Choroid plexus epithelial cell (primary cell): ENCODE measurements at regions not wholly inside any gene's neighbourhood (a gene's known extent, or its start where the extent isn't known, plus 50 kb on each side); places are given as distances from the start of the nearest gene placed in this dataset.
"Not testable (repeated sequence)": the region's sequence is repeated elsewhere in the genome, so short reads cannot be mapped to it uniquely, and the experiment has no call there.

Experiments
- DNase-seq: peaks from one replicate; pipeline ENCODE4 v3.0.0-alpha.2; 2010; ENCODE audit warnings: low read depth
- H3K4me3 ChIP-seq: 2 replicates; pipeline ENCODE4 v1.5.1; 2011; ENCODE audit warnings: low read depth, mild to moderate bottlenecking, control low read depth, low read length, moderate library complexity
- CTCF ChIP-seq: conservative IDR thresholded peaks from 2 replicates; pipeline ENCODE4 v1.5.1; 2011; ENCODE audit warnings: low read depth, mild to moderate bottlenecking, control low read depth, inconsistent platforms, low read length, moderate library complexity

- no peak overlapping the region for H3K4me3 ChIP-seq
- no peak for TF ChIP-seq CTCF
- DNase-seq = no peak
These were observed 155.2 kb upstream of the IRF2BP2 start for GRCh38 chr1:234765181-234765580.

GRCh38 chr1:234763910-234764309, 153.9 kb upstream of the IRF2BP2 start:
- no peak for DNase-seq
- H3K4me3 ChIP-seq = no peak overlapping the region
- TF ChIP-seq CTCF = no peak

GRCh38 chr1:234763367-234763766, 153.4 kb upstream of the IRF2BP2 start:
- no peak for TF ChIP-seq CTCF
- DNase-seq = no peak
- no peak overlapping the region for H3K4me3 ChIP-seq

- H3K4me3 ChIP-seq, DNase-seq: not testable (repeated sequence)
These were observed 152.1 kb upstream of the IRF2BP2 start for GRCh38 chr1:234762127-234762526.

GRCh38 chr1:234760303-234760723, 150.3 kb upstream of the IRF2BP2 start:
- no peak for DNase-seq
- no peak for TF ChIP-seq CTCF

GRCh38 chr1:234759888-234760287, 149.9 kb upstream of the IRF2BP2 start:
- no peak for DNase-seq
- TF ChIP-seq CTCF = no peak
- no peak overlapping the region for H3K4me3 ChIP-seq

More at GRCh38 chr1:234760303-234760723, 150.3 kb upstream of the IRF2BP2 start:
- H3K4me3 ChIP-seq = no peak overlapping the region

GRCh38 chr1:234758851-234759250, 148.9 kb upstream of the IRF2BP2 start:
- DNase-seq = peak; percentile 45
- H3K4me3 ChIP-seq = no peak overlapping the region
- TF ChIP-seq CTCF = no peak

- H3K4me3 ChIP-seq = no peak overlapping the region
- DNase-seq = no peak
- TF ChIP-seq CTCF = no peak
These were observed 146.9 kb upstream of the IRF2BP2 start for GRCh38 chr1:234756857-234757256.
